SU-DHL-6 (cell line): ENCODE measurements at regions not wholly inside any gene's neighbourhood (a gene's known extent, or its start where the extent isn't known, plus 50 kb on each side); places are given as distances from the start of the nearest gene placed in this dataset.
"Not testable (repeated sequence)": the region's sequence is repeated elsewhere in the genome, so short reads cannot be mapped to it uniquely, and the experiment has no call there.

ENCODE experiments used
- H2AFZ ChIP-seq: fragments of 200-600 bp; sonication (generic); 2 replicates; pipeline ENCODE4 v1.6.1; 2014; ENCODE audit warnings: low read depth, mild to moderate bottlenecking, moderate library complexity, mixed read lengths, antibody characterized with exemption, low read length; ENCODE audit not compliant: severe bottlenecking
- H3F3A ChIP-seq: fragments of 200-600 bp; shearing (Covaris generic); 2 replicates; pipeline ENCODE4 v1.6.0; 2016; ENCODE audit warnings: antibody characterized with exemption, mild to moderate bottlenecking; ENCODE audit not compliant: insufficient read depth
- H3K27ac ChIP-seq: fragments of 200-600 bp; sonication (generic); 2 replicates; pipeline ENCODE4 v1.5.1; 2016; ENCODE audit warnings: low read depth, mild to moderate bottlenecking, low read length, moderate library complexity, mixed read lengths
- H3K27me3 ChIP-seq: fragments of 200-600 bp; sonication (generic), shearing (Covaris generic); 2 replicates; pipeline ENCODE4 v1.6.0; 2014; ENCODE audit warnings: mild to moderate bottlenecking, low read length
- H3K36me3 ChIP-seq: fragments of 200-600 bp; sonication (generic); 2 replicates; pipeline ENCODE4 v1.6.1; 2014; ENCODE audit warnings: mild to moderate bottlenecking, low read length, mixed read lengths
- H3K4me2 ChIP-seq: fragments of 300-600, 200-600 bp; shearing (Covaris generic), sonication (generic); 2 replicates; pipeline ENCODE4 v1.6.0; 2014; ENCODE audit warnings: low read length, low read depth, mild to moderate bottlenecking; ENCODE audit not compliant: poor library complexity, severe bottlenecking
- H3K4me3 ChIP-seq: fragments of 200-600 bp; sonication (generic); 2 replicates; pipeline ENCODE4 v1.5.1; 2014; ENCODE audit warnings: antibody characterized with exemption, low read length, mild to moderate bottlenecking, mixed read lengths; ENCODE audit not compliant: insufficient read depth, poor library complexity, severe bottlenecking
- H3K79me2 ChIP-seq: fragments of 200-600 bp; sonication (generic); 2 replicates; pipeline ENCODE4 v1.6.1; 2014; ENCODE audit warnings: mild to moderate bottlenecking, low read length, moderate library complexity; ENCODE audit not compliant: insufficient read depth
- H3K9ac ChIP-seq: fragments of 200-600 bp; sonication (generic); 2 replicates; pipeline ENCODE4 v1.7.0; 2014; ENCODE audit warnings: mild to moderate bottlenecking, low read length
- H3K9me2 ChIP-seq: fragments of 200-600 bp; sonication (generic); replicated peaks from 2 replicates; pipeline ENCODE4 v1.6.1; 2014; ENCODE audit warnings: low read length; ENCODE audit not compliant: insufficient read depth
- H3K9me3 ChIP-seq: fragments of 200-600 bp; sonication (generic); 2 replicates; pipeline ENCODE4 v1.6.1; 2014; ENCODE audit warnings: low read length, mixed read lengths; ENCODE audit not compliant: insufficient read depth
- H4K20me1 ChIP-seq: fragments of 200-600 bp; sonication (generic); 2 replicates; pipeline ENCODE4 v1.6.1; 2014; ENCODE audit warnings: low read depth, mild to moderate bottlenecking, antibody characterized with exemption, low read length, moderate library complexity, mixed read lengths
- EZH2phosphoT487 ChIP-seq: fragments of 200-600 bp; sonication (generic), shearing (Covaris generic); conservative IDR thresholded peaks from 2 replicates; pipeline ENCODE4 v1.6.1; 2018; ENCODE audit warnings: mild to moderate bottlenecking, antibody characterized with exemption, low read length, moderate library complexity, mixed read lengths
- TF ChIP-seq, protein P1 (sequence below): fragments of 200-600 bp; sonication (generic); IDR thresholded peaks from one replicate; pipeline ENCODE4 v1.5.1; 2017; ENCODE audit warnings: antibody characterized with exemption, mild to moderate bottlenecking, low read length, moderate library complexity; ENCODE audit not compliant: insufficient read depth, poor library complexity, severe bottlenecking

- H3K9ac ChIP-seq: no peak overlapping the region
- H4K20me1 ChIP-seq: no peaks in the 10 kb centered on the region
- H3K4me2 ChIP-seq: no peak overlapping the region
- no peak overlapping the region for H2AFZ ChIP-seq
- H3K36me3 ChIP-seq: no peaks in the 10 kb centered on the region
- no peak overlapping the region for H3K27ac ChIP-seq
- no peaks in the 10 kb centered on the region for H3F3A ChIP-seq
- no peaks in the 10 kb centered on the region for H3K27me3 ChIP-seq
- H3K9me3 ChIP-seq: no peaks in the 10 kb centered on the region
- no peaks in the 10 kb centered on the region for H3K9me2 ChIP-seq
- H3K4me3 ChIP-seq: no peak overlapping the region
- TF ChIP-seq EZH2phosphoT487: no peak
- TF ChIP-seq, protein P1, sequence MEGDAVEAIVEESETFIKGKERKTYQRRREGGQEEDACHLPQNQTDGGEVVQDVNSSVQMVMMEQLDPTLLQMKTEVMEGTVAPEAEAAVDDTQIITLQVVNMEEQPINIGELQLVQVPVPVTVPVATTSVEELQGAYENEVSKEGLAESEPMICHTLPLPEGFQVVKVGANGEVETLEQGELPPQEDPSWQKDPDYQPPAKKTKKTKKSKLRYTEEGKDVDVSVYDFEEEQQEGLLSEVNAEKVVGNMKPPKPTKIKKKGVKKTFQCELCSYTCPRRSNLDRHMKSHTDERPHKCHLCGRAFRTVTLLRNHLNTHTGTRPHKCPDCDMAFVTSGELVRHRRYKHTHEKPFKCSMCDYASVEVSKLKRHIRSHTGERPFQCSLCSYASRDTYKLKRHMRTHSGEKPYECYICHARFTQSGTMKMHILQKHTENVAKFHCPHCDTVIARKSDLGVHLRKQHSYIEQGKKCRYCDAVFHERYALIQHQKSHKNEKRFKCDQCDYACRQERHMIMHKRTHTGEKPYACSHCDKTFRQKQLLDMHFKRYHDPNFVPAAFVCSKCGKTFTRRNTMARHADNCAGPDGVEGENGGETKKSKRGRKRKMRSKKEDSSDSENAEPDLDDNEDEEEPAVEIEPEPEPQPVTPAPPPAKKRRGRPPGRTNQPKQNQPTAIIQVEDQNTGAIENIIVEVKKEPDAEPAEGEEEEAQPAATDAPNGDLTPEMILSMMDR: no peak
- H3K79me2 ChIP-seq: no peaks in the 10 kb centered on the region
Measured at GRCh38 chr5:104019956-104020355, 457.4 kb upstream of the NUDT12 start.

DNA sequence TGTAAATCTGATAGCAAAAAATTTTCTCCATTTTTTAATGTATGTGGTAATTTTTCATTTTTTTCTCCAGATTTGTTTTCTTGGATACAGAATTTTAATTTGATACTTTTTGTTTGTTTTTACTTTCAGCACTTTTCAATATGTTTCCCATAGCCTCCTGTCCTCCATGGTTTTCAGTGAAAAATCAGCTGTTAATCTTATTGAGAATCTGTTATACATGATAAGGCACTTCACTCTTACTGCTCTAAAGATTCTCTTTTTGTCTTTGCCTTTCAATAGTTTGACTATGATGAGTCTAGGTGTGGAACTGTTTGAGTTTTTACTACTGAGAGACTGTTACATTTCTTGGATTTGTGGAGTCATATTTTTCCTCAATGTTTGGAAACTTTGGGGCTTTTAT lies 455.7 kb upstream of the NUDT12 start:
- no peaks in the 10 kb centered on the region for H3K36me3 ChIP-seq
- H3K79me2 ChIP-seq: no peaks in the 10 kb centered on the region
- TF ChIP-seq EZH2phosphoT487: no peak
- TF ChIP-seq, protein P1: no peak
- no peak overlapping the region for H3K4me2 ChIP-seq
- H3K9me3 ChIP-seq: no peaks in the 10 kb centered on the region
- no peak overlapping the region for H3K27ac ChIP-seq
- H3K4me3 ChIP-seq: no peak overlapping the region
- no peaks in the 10 kb centered on the region for H3F3A ChIP-seq
- H2AFZ ChIP-seq: no peak overlapping the region
- H3K9ac ChIP-seq: no peak overlapping the region
- H4K20me1 ChIP-seq: no peaks in the 10 kb centered on the region
- H3K9me2 ChIP-seq: no peaks in the 10 kb centered on the region
- H3K27me3 ChIP-seq: no peaks in the 10 kb centered on the region

DNA sequence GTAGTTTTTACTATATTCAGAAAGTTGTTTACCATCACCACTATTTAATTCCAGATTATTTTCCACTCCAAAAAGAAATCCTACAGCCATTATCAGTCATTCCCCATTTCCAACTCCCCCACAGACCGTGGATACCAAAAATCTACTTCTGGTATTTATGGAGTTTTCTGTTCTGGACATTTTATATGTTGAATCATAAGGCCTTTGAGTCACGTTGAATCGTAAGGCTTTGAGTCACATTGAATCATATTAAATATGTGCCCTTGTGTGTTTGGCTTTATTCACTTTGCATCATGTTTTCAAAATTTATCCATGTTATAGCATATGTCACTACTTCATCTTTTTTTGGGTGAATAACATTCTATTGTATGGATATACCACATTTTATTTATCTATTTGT lies 454.1 kb upstream of the NUDT12 start:
- H3K79me2 ChIP-seq: no peaks in the 10 kb centered on the region
- H3K27ac ChIP-seq: no peak overlapping the region
- no peak overlapping the region for H2AFZ ChIP-seq
- no peaks in the 10 kb centered on the region for H4K20me1 ChIP-seq
- H3K9ac ChIP-seq: no peak overlapping the region
- no peaks in the 10 kb centered on the region for H3K36me3 ChIP-seq
- no peaks in the 10 kb centered on the region for H3F3A ChIP-seq
- no peaks in the 10 kb centered on the region for H3K9me2 ChIP-seq
- no peaks in the 10 kb centered on the region for H3K27me3 ChIP-seq
- TF ChIP-seq EZH2phosphoT487: no peak
- TF ChIP-seq, protein P1: no peak
- H3K9me3 ChIP-seq: no peaks in the 10 kb centered on the region
- H3K4me2 ChIP-seq: no peak overlapping the region
- H3K4me3 ChIP-seq: no peak overlapping the region

DNA sequence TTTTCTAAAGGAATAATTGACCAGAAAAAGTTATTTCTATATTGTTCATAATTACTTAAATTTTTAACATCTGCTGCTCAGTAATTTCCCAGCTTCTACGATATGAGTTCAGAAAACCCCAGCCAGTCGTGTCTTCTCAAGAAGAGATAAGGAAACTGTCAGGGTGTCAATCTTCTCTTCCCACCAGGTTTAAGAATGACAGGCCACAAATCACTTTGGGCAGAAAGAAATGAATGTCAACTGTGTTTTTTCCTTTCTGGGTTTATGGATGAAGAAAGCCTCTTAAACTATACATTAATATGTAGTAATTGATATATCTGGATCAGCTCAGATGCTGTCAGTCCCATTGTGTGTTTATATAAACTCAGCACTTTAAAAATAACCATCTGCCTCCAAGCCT lies 453.2 kb upstream of the NUDT12 start:
- no peaks in the 10 kb centered on the region for H3K79me2 ChIP-seq
- no peaks in the 10 kb centered on the region for H3F3A ChIP-seq
- H3K36me3 ChIP-seq: no peaks in the 10 kb centered on the region
- H3K27me3 ChIP-seq: no peaks in the 10 kb centered on the region
- no peak overlapping the region for H3K9ac ChIP-seq
- no peak overlapping the region for H3K4me3 ChIP-seq
- no peaks in the 10 kb centered on the region for H3K9me2 ChIP-seq
- H3K27ac ChIP-seq: no peak overlapping the region
- H4K20me1 ChIP-seq: no peaks in the 10 kb centered on the region
- H3K4me2 ChIP-seq: no peak overlapping the region
- H3K9me3 ChIP-seq: no peaks in the 10 kb centered on the region
- TF ChIP-seq, protein P1: no peak
- TF ChIP-seq EZH2phosphoT487: no peak
- no peak overlapping the region for H2AFZ ChIP-seq

DNA sequence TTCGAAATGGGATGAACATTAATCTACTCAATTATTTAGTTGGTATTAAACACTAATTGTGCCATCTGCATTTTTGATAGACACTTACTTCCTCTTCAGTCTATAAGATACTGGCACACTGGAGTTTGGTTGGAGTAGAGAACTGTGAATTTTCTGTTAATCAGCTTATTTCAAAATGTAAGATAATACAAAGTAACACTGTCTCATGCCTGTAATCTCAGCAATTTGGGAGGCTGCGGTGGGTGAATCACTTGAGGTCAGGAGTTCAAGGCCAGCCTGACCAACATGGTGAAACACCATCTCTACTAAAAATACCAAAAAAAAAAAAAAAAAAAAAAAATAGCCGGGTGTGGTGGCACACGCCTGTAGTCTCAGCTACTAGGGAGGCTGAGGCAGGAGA lies 440.2 kb upstream of the NUDT12 start:
- not testable (repeated sequence) for H3K36me3 ChIP-seq, H3K27me3 ChIP-seq, H3K79me2 ChIP-seq, H3K9me2 ChIP-seq, H3K9me3 ChIP-seq, H2AFZ ChIP-seq, H3K4me3 ChIP-seq, H3K27ac ChIP-seq, H3K4me2 ChIP-seq, H3K9ac ChIP-seq, H4K20me1 ChIP-seq, H3F3A ChIP-seq
